ENCODE measurements at regions not wholly inside any gene's neighbourhood (a gene's known extent, or its start where the extent isn't known, plus 50 kb on each side); places are given as distances from the start of the nearest gene placed in this dataset.

DNA sequence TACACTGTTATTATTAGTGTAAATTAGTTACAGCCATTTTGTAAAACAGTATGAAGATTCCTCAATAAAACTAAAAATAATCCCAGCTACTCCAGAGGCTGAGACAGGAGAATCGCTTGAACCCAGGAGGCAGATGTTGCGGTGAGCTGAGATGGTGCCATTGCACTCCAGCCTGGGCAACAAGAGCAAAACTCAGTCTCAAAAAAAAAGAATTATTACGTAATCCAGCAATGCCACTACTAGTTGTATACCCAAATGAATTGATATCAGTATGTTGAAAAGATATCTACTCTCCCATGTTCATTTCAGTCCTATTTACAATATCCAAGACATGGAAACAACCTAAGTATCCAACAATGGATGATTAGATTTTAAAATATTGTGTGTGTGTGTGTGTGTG, 313.6 kb downstream of the EPHA4 start:
- DNase-seq (ENCODE audit: low read depth), result no peak
- H3K4me3 ChIP-seq (ENCODE audit: low read depth, low read length), result no peak overlapping the region
- TF ChIP-seq, protein P1, sequence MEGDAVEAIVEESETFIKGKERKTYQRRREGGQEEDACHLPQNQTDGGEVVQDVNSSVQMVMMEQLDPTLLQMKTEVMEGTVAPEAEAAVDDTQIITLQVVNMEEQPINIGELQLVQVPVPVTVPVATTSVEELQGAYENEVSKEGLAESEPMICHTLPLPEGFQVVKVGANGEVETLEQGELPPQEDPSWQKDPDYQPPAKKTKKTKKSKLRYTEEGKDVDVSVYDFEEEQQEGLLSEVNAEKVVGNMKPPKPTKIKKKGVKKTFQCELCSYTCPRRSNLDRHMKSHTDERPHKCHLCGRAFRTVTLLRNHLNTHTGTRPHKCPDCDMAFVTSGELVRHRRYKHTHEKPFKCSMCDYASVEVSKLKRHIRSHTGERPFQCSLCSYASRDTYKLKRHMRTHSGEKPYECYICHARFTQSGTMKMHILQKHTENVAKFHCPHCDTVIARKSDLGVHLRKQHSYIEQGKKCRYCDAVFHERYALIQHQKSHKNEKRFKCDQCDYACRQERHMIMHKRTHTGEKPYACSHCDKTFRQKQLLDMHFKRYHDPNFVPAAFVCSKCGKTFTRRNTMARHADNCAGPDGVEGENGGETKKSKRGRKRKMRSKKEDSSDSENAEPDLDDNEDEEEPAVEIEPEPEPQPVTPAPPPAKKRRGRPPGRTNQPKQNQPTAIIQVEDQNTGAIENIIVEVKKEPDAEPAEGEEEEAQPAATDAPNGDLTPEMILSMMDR (IDR thresholded peaks at IDR 0.05; ENCODE audit: control insufficient read depth, extremely low read depth, insufficient read depth), result no peak

DNA sequence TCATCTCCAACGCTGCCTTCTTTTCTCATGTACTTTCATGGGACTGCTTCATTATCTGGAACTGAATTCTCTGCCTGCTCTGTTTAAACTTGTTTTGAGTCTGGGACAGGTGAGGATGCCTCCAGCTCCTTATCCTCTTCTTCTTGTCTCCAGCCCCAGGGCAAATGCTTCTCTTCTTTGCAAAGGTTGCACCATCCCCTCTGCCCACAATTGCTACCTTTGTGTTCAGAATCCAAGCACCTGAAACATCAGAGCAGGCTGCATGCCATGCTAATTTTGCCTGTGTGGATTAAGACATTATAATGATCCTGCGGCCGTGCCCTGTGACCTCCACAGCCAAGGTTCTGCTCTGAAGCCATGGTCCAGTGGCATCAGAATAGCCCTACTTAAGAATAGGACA, 309.5 kb downstream of the EPHA4 start:
- TF ChIP-seq, protein P1 (IDR thresholded peaks at IDR 0.05; ENCODE audit: control insufficient read depth, extremely low read depth, insufficient read depth), result no peak
- no peak overlapping the region for H3K4me3 ChIP-seq (ENCODE audit: low read depth, low read length)
- DNase-seq (ENCODE audit: low read depth), result no peak

DNA sequence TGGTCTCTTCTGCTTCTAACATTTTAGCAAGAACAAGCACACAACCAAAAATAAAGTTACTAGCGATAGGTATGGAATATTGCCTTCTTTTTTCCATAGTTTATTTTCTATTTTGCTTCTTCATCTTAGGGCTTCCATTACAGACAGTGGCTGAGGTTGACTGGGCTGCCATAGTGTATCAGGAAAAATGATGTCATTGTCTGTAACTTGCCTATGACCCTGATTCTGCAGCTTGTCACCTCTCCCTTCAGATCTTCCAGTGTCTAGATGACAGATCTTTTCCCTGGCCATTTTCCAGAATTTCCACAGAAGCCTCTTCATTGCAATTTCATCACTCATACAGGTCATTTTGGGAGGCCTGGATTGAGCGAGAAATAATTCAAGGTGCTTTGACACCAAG, 308.5 kb downstream of the EPHA4 start:
- DNase-seq (ENCODE audit: low read depth), result no peak
- TF ChIP-seq, protein P1 (IDR thresholded peaks at IDR 0.05; ENCODE audit: control insufficient read depth, extremely low read depth, insufficient read depth), result no peak

GRCh38 chr2:221264318-221264717, 307.8 kb downstream of the EPHA4 start:
- TF ChIP-seq, protein P1 (IDR thresholded peaks at IDR 0.05; ENCODE audit: control insufficient read depth, extremely low read depth, insufficient read depth), result no peak
- DNase-seq (ENCODE audit: low read depth), result no peak
- H3K4me3 ChIP-seq (ENCODE audit: low read depth, low read length), result no peak overlapping the region

More for the DNA sequence above, 308.5 kb downstream of the EPHA4 start:
- no peak overlapping the region for H3K4me3 ChIP-seq (ENCODE audit: low read depth, low read length)

- DNase-seq (ENCODE audit: low read depth), result no peak
- TF ChIP-seq, protein P1 (IDR thresholded peaks at IDR 0.05; ENCODE audit: control insufficient read depth, extremely low read depth, insufficient read depth), result no peak
- no peak overlapping the region for H3K4me3 ChIP-seq (ENCODE audit: low read depth, low read length)
Measured at GRCh38 chr2:221267773-221268425, 304.2 kb downstream of the EPHA4 start.

DNA sequence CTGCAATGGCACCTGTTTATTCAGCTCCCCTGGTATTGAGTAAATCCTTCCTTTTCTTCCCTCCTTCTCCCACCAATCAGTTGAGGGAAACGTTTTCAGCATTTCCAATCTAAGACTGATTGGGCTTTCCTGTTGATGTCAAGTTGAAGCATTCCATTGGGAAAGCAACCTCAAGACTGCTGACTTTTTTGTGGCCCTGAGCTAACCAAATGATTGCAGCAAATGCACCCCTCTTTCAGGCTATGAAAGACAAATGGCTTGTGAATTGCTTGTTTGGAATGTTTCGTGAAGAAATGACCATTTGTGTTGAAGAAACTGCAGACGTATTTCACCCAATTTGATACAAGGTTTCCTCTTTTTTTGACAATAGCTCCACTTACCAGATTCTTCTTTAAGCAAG, 303.5 kb downstream of the EPHA4 start:
- no peak for DNase-seq (ENCODE audit: low read depth)
- TF ChIP-seq, protein P1 (IDR thresholded peaks at IDR 0.05; ENCODE audit: control insufficient read depth, extremely low read depth, insufficient read depth), result no peak
- H3K4me3 ChIP-seq (ENCODE audit: low read depth, low read length), result no peak overlapping the region

- H3K4me3 ChIP-seq (ENCODE audit: low read depth, low read length), result no peak overlapping the region
- no peak for DNase-seq (ENCODE audit: low read depth)
- TF ChIP-seq, protein P1 (IDR thresholded peaks at IDR 0.05; ENCODE audit: control insufficient read depth, extremely low read depth, insufficient read depth), result no peak
Measured at GRCh38 chr2:221270806-221271205, 301.3 kb downstream of the EPHA4 start.

Measured in LNCaP clone FGC (cell line).